Motor neuron (in vitro differentiated cells): ENCODE measurements at regions not wholly inside any gene's neighbourhood (a gene's known extent, or its start where the extent isn't known, plus 50 kb on each side); places are given as distances from the start of the nearest gene placed in this dataset.

ENCODE experiments used
- ATAC-seq, 8 experiments: fragments of 200-7000 bp; cut with Tn5 transposase; replicated peaks in 6 of 8; 2 replicates each; pipeline ENCODE4 v1.8.0; 2021; ENCODE audit warnings: mild to moderate bottlenecking in 8 of 8, moderate library complexity in 8 of 8
- H3K27ac ChIP-seq, 2 donors: fragments of 250-450 bp; sonication (Bioruptor Pico); 2 replicates each; pipeline ENCODE4 v1.9.0; 2021; ENCODE audit warnings: antibody characterized with exemption in 2 of 2, mild to moderate bottlenecking in 2 of 2, moderate library complexity in 1 of 2
- H3K4me1 ChIP-seq, 2 donors: fragments of 250-450 bp; sonication (Bioruptor Pico); replicated peaks in 1 of 2; 2 replicates each; pipeline ENCODE4 v1.6.1; 2021; ENCODE audit warnings: antibody characterized with exemption in 2 of 2, mild to moderate bottlenecking in 2 of 2, moderate library complexity in 1 of 2
- H3K4me3 ChIP-seq, 5 donors: fragments of 250-450 bp; sonication (Bioruptor Pico); 2 replicates each; pipeline ENCODE4 v1.9.0; 2021; ENCODE audit warnings: antibody characterized with exemption in 5 of 5, mild to moderate bottlenecking in 5 of 5, moderate library complexity in 4 of 5
- WGBS, 10 experiments: fragments of 450-650 bp; shearing (Covaris generic); methylation state at CpG; one replicate each; pipeline ENCODE4 v1.0.0; 2022; 5-methylcytosine and 5-hydroxymethylcytosine counted together
- in situ Hi-C, 9 experiments: fragments of 400-800 bp; cut with MboI; loops; one replicate each; pipeline ENCODE4 v1.15.0; 2021; ENCODE audit warnings: low sequenced_read_pairs in 9 of 9, low pct_unique_long_range_greater_than_20kb in 2 of 9; ENCODE audit not compliant: unreplicated experiment in 9 of 9

- peaks cover 3 to 19% of the 10 kb centered on the region in 2 donors for H3K4me1 ChIP-seq
- no peak for ATAC-seq
- no peak overlapping the region for H3K4me3 ChIP-seq
- H3K27ac ChIP-seq: no peak overlapping the region
- in situ Hi-C loops: no loop called here
- WGBS, 10 experiments: 22 to 100% (median 97%) methylated on average over 1 of the region's 1 CpG
Measured at GRCh38 chr3:115384381-115384780, 237.3 kb upstream of the ZBTB20 start.

- peaks cover 3 to 19% of the 10 kb centered on the region in 2 donors for H3K4me1 ChIP-seq
- WGBS, 10 experiments: 47 to 100% (median 72%) methylated on average over 1 to 7 of the region's 7 CpGs; no CpG with 5 or more reads in 2 of the 10 experiments
- H3K27ac ChIP-seq: peak overlapping the region in 1 of 2 donors; percentile 42
- in situ Hi-C loops: no loop called here
- no peak overlapping the region for H3K4me3 ChIP-seq
- peak; percentile 58 to 97 (median 87) for ATAC-seq
Measured at GRCh38 chr3:115385774-115386730, 237.3 kb upstream of the GAP43 start.

- Histone ChIP-seq H3K27ac (no peak overlapping the region), H3K4me1 (peaks cover 3 to 19% of the 10 kb centered on the region in 2 donors), H3K4me3 (no peak overlapping the region)
- in situ Hi-C loops: no loop called here
- ATAC-seq: peak in 2 of 8 experiments; percentile 33 to 50
- WGBS, 10 experiments: 0 to 100% (median 18%) methylated on average over 1 of the region's 1 CpG; no CpG with 5 or more reads in 3 of the 10 experiments
Measured at GRCh38 chr3:115388166-115388565, 235.1 kb upstream of the GAP43 start.

- Histone ChIP-seq H3K27ac (no peak overlapping the region), H3K4me3 (no peak overlapping the region), H3K4me1 (peaks cover 3 to 19% of the 10 kb centered on the region in 2 donors)
- 14 to 100% (median 61%) methylated on average over 1 to 3 of the region's 3 CpGs for WGBS, 10 experiments
- ATAC-seq: no peak
- in situ Hi-C loops: no loop called here
Measured at GRCh38 chr3:115388811-115389210, 234.5 kb upstream of the GAP43 start.

GRCh38 chr3:115396801-115397200 lies 226.5 kb upstream of the GAP43 start:
- no peak for ATAC-seq
- Histone ChIP-seq H3K4me1 (peaks cover 23 to 25% of the 10 kb centered on the region in 2 donors), H3K27ac (no peak overlapping the region), H3K4me3 (no peak overlapping the region)
- in situ Hi-C loops: no loop called here
- WGBS, 10 experiments: 71 to 100% (median 100%) methylated on average over 1 of the region's 1 CpG; no CpG with 5 or more reads in 2 of the 10 experiments

GRCh38 chr3:115397433-115397832 lies 225.9 kb upstream of the GAP43 start:
- ATAC-seq: peak in 2 of 8 experiments; percentile 19 to 63
- 75 to 100% (median 100%) methylated on average over 1 of the region's 1 CpG; no CpG with 5 or more reads in 2 of the 10 experiments for WGBS, 10 experiments
- H3K4me3 ChIP-seq: no peak overlapping the region
- in situ Hi-C loops: no loop called here
- no peak overlapping the region for H3K27ac ChIP-seq
- H3K4me1 ChIP-seq: peaks cover 23 to 25% of the 10 kb centered on the region in 2 donors

GRCh38 chr3:115398506-115398905 lies 224.8 kb upstream of the GAP43 start:
- WGBS, 10 experiments: 76 to 100% (median 86%) methylated on average over 1 to 3 of the region's 3 CpGs; no CpG with 5 or more reads in 1 of the 10 experiments

GRCh38 chr3:115399750-115400149 lies 223.6 kb upstream of the GAP43 start:
- Histone ChIP-seq H3K4me3 (no peak overlapping the region), H3K27ac (peak overlapping the region; percentile 51 to 80), H3K4me1 (peaks cover 31 to 35% of the 10 kb centered on the region in 2 donors)
- in situ Hi-C loops: no loop called here
- WGBS, 10 experiments: 0 to 100% (median 71%) methylated on average over 1 to 4 of the region's 4 CpGs; no CpG with 5 or more reads in 3 of the 10 experiments
- ATAC-seq: peak in 5 of 8 experiments; percentile 97 to 100 (median 99)

More at GRCh38 chr3:115398506-115398905, 224.8 kb upstream of the GAP43 start:
- in situ Hi-C loops: no loop called here
- H3K4me1 ChIP-seq: peaks cover 23 to 28% of the 10 kb centered on the region in 2 donors
- no peak overlapping the region for H3K27ac ChIP-seq
- ATAC-seq: no peak
- no peak overlapping the region for H3K4me3 ChIP-seq

GRCh38 chr3:115401298-115401697 lies 222.0 kb upstream of the GAP43 start:
- WGBS, 10 experiments: 0 to 100% (median 60%) methylated on average over 2 of the region's 2 CpGs; no CpG with 5 or more reads in 2 of the 10 experiments
- ATAC-seq: no peak
- Histone ChIP-seq H3K27ac (no peak overlapping the region), H3K4me3 (no peak overlapping the region), H3K4me1 (peaks cover 46 to 48% of the 10 kb centered on the region in 2 donors)
- in situ Hi-C loops: no loop called here

GRCh38 chr3:115401851-115402501 lies 221.3 kb upstream of the GAP43 start:
- no peak for ATAC-seq
- no peak overlapping the region for H3K27ac ChIP-seq
- H3K4me1 ChIP-seq: peaks cover 47 to 48% of the 10 kb centered on the region in 2 donors
- no peak overlapping the region for H3K4me3 ChIP-seq
- in situ Hi-C loops: no loop called here
- 40 to 100% (median 100%) methylated on average over 1 of the region's 1 CpG; no CpG with 5 or more reads in 4 of the 10 experiments for WGBS, 10 experiments

GRCh38 chr3:115402651-115403050 lies 220.7 kb upstream of the GAP43 start:
- no peak overlapping the region for H3K4me3 ChIP-seq
- ATAC-seq: no peak
- no peak overlapping the region for H3K27ac ChIP-seq
- in situ Hi-C loops: no loop called here
- H3K4me1 ChIP-seq: peaks cover 47 to 48% of the 10 kb centered on the region in 2 donors

GRCh38 chr3:115403786-115404185 lies 219.5 kb upstream of the GAP43 start:
- in situ Hi-C loops: no loop called here
- Histone ChIP-seq H3K4me3 (no peak overlapping the region), H3K4me1 (peaks cover 40 to 45% of the 10 kb centered on the region in 2 donors), H3K27ac (no peak overlapping the region)
- 38 to 100% methylated on average over 1 of the region's 2 CpGs; no CpG with 5 or more reads in 8 of the 10 experiments for WGBS, 10 experiments
- no peak for ATAC-seq

GRCh38 chr3:115409596-115409995 lies 213.7 kb upstream of the GAP43 start:
- Histone ChIP-seq H3K4me3 (no peak overlapping the region), H3K4me1 (peaks cover 15 to 22% of the 10 kb centered on the region in 2 donors), H3K27ac (no peak overlapping the region)
- ATAC-seq: no peak
- in situ Hi-C loops: no loop called here
- whole genome bisulfite sequencing, 10 experiments: 36 to 96% (median 80%) methylated on average over 2 to 5 of the region's 5 CpGs
